ENCODE measurements at regions not wholly inside any gene's neighbourhood (a gene's known extent, or its start where the extent isn't known, plus 50 kb on each side); places are given as distances from the start of the nearest gene placed in this dataset.
A peak's percentile ranks its signal among the peaks of the same experiment; 100 is the strongest.

GRCh38 chr2:65731476-65731875 is 299.1 kb upstream of the SPRED2 start:
- DNase-seq (ENCODE audit: low spot score), result no peak

GRCh38 chr2:65730186-65730585 is 297.8 kb upstream of the SPRED2 start:
- DNase-seq (ENCODE audit: low spot score), result no peak

- no peak for DNase-seq (ENCODE audit: low spot score)
Measured at GRCh38 chr2:65729246-65729645, 296.8 kb upstream of the SPRED2 start.

GRCh38 chr2:65728477-65729180 is 296.2 kb upstream of the SPRED2 start:
- no peak for DNase-seq (ENCODE audit: low spot score)

GRCh38 chr2:65727816-65728215 is 295.4 kb upstream of the SPRED2 start:
- DNase-seq (ENCODE audit: low spot score), result no peak

- DNase-seq (ENCODE audit: low spot score), result no peak
Measured at GRCh38 chr2:65727381-65727780, 295.0 kb upstream of the SPRED2 start.

- DNase-seq (ENCODE audit: low spot score), result no peak
Measured at GRCh38 chr2:65724752-65725151, 292.4 kb upstream of the SPRED2 start.

- no peak for DNase-seq (ENCODE audit: low spot score)
Measured at GRCh38 chr2:65724336-65724735, 291.9 kb upstream of the SPRED2 start.

- DNase-seq (ENCODE audit: low spot score), result no peak
Measured at GRCh38 chr2:65722028-65722778, 289.8 kb upstream of the SPRED2 start.

- no peak for DNase-seq (ENCODE audit: low spot score)
Measured at GRCh38 chr2:65716698-65717097, 284.3 kb upstream of the SPRED2 start.

- DNase-seq (ENCODE audit: low spot score), result no peak
Measured at GRCh38 chr2:65715323-65715722, 282.9 kb upstream of the SPRED2 start.

GRCh38 chr2:65714866-65715265 is 282.5 kb upstream of the SPRED2 start:
- no peak for DNase-seq (ENCODE audit: low spot score)

- no peak for DNase-seq (ENCODE audit: low spot score)
Measured at GRCh38 chr2:65711863-65712262, 279.5 kb upstream of the SPRED2 start.

- DNase-seq (ENCODE audit: low spot score), result peak; percentile 9
Measured at GRCh38 chr2:65710779-65711295, 278.4 kb upstream of the SPRED2 start.

GRCh38 chr2:65710356-65710755 is 278.0 kb upstream of the SPRED2 start:
- DNase-seq (ENCODE audit: low spot score), result no peak

- no peak for DNase-seq (ENCODE audit: low spot score)
Measured at GRCh38 chr2:65708086-65708485, 275.7 kb upstream of the SPRED2 start.

- DNase-seq (ENCODE audit: low spot score), result no peak
Measured at GRCh38 chr2:65706411-65706810, 274.0 kb upstream of the SPRED2 start.

- DNase-seq (ENCODE audit: low spot score), result no peak
Measured at GRCh38 chr2:65701191-65701590, 268.8 kb upstream of the SPRED2 start.

GRCh38 chr2:65700720-65701119 is 268.3 kb upstream of the SPRED2 start:
- no peak for DNase-seq (ENCODE audit: low spot score)

- no peak for DNase-seq (ENCODE audit: low spot score)
Measured at GRCh38 chr2:65700004-65700651, 267.7 kb upstream of the SPRED2 start.

- no peak for DNase-seq (ENCODE audit: low spot score)
Measured at GRCh38 chr2:65691816-65692215, 259.4 kb upstream of the SPRED2 start.

GRCh38 chr2:65688141-65688886 is 255.9 kb upstream of the SPRED2 start:
- DNase-seq (ENCODE audit: low spot score), result no peak
